BJ (cell line): ENCODE measurements at regions not wholly inside any gene's neighbourhood (a gene's known extent, or its start where the extent isn't known, plus 50 kb on each side); places are given as distances from the start of the nearest gene placed in this dataset.

ENCODE experiments used
- CTCF ChIA-PET: fragments of 350-600 bp; formaldehyde crosslinking; extraction: SDS; loops from one replicate; lab custom pipeline; 2021; ENCODE audit warnings: antibody characterized with exemption, inconsistent platforms; lab: Yijun Ruan, JAX
- POLR2A ChIA-PET: fragments of 300-600 bp; sonication (Branson Sonifier 250); formaldehyde crosslinking; extraction: SDS; loops from one replicate; lab custom pipeline; 2021; ENCODE audit warnings: antibody characterized with exemption; lab: Charles Lee
- DNase-seq: peaks from one replicate; pipeline ENCODE4 v3.0.0-alpha.2; 2011; ENCODE audit warnings: low read depth
- H3K27me3 ChIP-seq: 2 replicates; pipeline ENCODE4 v1.6.0; 2011; ENCODE audit warnings: low read length; ENCODE audit not compliant: control insufficient read depth, insufficient read depth
- H3K36me3 ChIP-seq: 2 replicates; pipeline ENCODE4 v1.5.1; 2011; ENCODE audit warnings: low read length; ENCODE audit not compliant: control insufficient read depth, insufficient read depth
- H3K4me3 ChIP-seq: 2 replicates; pipeline ENCODE4 v1.5.1; 2011; ENCODE audit warnings: low read depth, mild to moderate bottlenecking, control low read depth, low read length
- CTCF ChIP-seq: IDR thresholded peaks from 2 replicates; pipeline ENCODE4 v1.5.1; 2011; ENCODE audit warnings: low read depth, mild to moderate bottlenecking, control low read depth, inconsistent platforms, low read length, moderate library complexity; ENCODE audit not compliant: insufficient read depth

GRCh38 chr2:16179701-16180416 lies 239.5 kb downstream of the MYCN start:
- H3K36me3 ChIP-seq = no peaks in the 10 kb centered on the region
- no peak overlapping the region for H3K4me3 ChIP-seq
- POLR2A ChIA-PET = no interaction called here
- CTCF ChIA-PET = interaction anchor here (1.0 kb wide), 1 partner anchor 37 kb away, joined by 4 read pairs; no protein-coding TSS in a partner anchor
- TF ChIP-seq CTCF = no peak
- no peaks in the 10 kb centered on the region for H3K27me3 ChIP-seq
- DNase-seq = no peak

DNA sequence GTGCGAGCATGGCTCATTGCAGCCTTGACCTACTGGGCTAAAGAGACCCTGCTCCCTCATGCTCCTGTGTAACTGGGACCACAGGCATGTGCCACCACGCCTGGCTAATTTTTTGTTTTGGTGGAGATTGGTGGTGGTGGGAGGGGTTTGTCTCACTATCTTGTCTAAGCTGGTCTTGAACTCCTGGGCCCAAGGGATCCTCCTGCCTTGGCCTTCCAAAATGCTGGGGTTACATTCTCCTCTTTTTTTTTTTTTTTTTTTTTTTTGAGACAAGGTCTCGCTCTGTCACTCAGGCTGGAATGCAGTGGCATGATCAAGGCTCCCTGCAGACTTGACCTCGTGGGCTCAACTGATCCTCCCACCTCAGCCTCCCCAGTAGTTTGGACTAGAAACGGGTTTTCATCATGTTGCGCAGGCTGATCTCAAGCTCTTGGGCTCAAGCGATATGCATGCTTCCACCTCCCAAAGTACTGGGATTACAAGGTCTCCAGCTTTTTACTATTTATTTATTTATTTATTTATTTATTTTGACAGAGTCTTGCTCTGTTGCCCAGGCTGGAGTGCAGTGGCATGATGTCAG lies 238.3 kb downstream of the MYCN start:
- Histone ChIP-seq H3K36me3 (no peaks in the 10 kb centered on the region), H3K27me3 (no peaks in the 10 kb centered on the region), H3K4me3 (no peak overlapping the region)
- DNase-seq = no peak
- TF ChIP-seq CTCF = no peak
- ChIA-PET CTCF (interaction anchor here (1.0 kb wide), 1 partner anchor 36 kb away, joined by 4 read pairs; no protein-coding TSS in a partner anchor), POLR2A (no interaction called here)

DNA sequence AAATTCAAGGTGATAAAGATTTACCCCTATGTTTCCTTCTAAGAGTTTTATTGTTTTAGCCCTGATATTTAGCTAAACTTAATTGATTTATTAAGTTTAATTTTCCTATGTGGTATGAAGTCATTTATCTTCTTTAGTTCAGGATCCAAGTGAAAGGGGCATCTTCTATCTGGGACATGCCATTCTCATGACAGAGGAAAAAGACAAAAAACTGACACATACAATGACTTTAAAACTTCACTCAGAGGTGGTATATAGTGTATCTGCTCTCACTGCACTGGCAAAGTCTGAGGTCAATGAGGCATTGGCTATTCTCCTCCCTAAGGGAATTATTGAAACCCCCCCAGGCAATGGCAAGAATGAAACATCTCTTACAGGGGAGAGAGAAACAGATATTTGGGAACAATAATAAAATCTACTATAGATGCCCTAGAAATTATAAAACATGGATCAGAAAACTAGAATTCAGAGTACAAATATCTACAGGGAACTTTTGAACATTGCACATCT lies 237.4 kb downstream of the MYCN start:
- no peaks in the 10 kb centered on the region for H3K36me3 ChIP-seq
- TF ChIP-seq CTCF = no peak
- ChIA-PET POLR2A (no interaction called here), CTCF (interaction anchor here (0.7 kb wide), 1 partner anchor 464 kb away, joined by 4 read pairs; no protein-coding TSS in a partner anchor)
- DNase-seq = no peak
- H3K27me3 ChIP-seq = no peaks in the 10 kb centered on the region
- no peak overlapping the region for H3K4me3 ChIP-seq

- DNase-seq = no peak
- POLR2A ChIA-PET = no interaction called here
Observed at GRCh38 chr2:16176971-16177480, 236.7 kb downstream of the MYCN start.

More at GRCh38 chr2:16176971-16177480, 236.7 kb downstream of the MYCN start:
- Histone ChIP-seq H3K4me3 (no peak overlapping the region), H3K36me3 (no peaks in the 10 kb centered on the region), H3K27me3 (no peaks in the 10 kb centered on the region)
- CTCF ChIA-PET = no interaction called here
- no peak for TF ChIP-seq CTCF
